NCI-H2107 (cell line): ENCODE measurements at regions not wholly inside any gene's neighbourhood (a gene's known extent, or its start where the extent isn't known, plus 50 kb on each side); places are given as distances from the start of the nearest gene placed in this dataset.
"Not testable (repeated sequence)": the region's sequence is repeated elsewhere in the genome, so short reads cannot be mapped to it uniquely, and the experiment has no call there.

ENCODE experiments used
- DNase-seq: peaks from one replicate; lab custom pipeline; 2025; lab: John Stamatoyannopoulos, UW

DNA sequence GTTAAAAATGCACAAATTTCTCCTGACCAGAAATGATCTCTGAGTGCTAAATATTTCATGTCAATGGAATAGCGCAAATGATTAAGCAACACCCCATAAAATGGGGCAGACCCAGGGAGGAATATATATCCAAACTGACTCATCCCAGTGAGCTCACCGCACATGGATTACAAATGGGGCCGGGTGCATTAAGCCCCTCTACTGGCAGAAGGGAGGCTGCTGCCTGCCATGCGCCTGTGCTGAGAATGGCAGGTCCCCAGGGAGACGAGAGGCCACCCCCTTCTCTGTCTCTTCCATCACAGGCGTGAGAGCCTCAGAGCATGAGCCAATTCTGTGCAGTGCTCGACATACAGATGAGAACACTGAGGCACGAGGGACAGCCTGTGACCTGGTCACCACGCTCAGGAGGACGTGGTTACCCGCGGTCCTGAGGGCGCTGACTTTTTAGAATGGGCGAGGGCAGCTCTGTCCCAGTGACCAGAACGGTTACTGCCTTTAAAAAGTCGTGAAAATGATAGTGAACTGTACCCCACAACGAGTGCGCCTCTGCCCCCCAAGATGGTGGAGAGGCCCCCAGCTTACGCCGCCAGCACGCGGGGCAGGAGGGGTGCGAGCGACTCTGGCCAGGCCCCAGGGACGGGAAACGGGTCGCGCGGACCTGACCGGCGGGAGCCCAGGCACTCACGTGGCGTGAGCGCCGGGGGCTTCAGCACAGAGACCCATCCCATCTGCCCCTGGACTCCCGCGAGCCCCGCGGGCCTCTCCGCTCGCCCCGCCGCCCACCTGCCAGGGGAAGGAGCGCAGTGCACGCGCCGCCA lies 130.2 kb upstream of the ALDH3B2 start:
- DNase-seq: not testable (repeated sequence)

DNA sequence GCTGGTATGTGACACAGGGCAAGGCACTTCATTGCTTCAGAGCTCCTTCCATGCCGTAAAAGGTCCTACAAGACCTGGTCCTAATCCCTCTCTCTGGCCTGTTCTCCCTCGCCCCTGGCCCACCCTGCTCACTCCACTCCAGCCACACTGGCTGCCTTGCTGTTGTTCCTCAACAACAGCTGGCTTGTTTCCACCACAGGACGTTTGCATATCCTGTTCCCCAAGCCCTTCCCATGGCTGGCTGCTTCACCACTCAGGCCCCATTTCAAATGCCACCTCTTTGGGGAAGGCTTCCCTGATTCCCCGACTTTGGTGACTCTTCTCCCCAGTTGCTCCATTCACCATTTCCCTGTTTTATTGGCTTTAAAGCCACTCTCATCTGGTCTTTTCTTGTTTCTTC lies 129.1 kb upstream of the ALDH3B2 start:
- DNase-seq: not testable (repeated sequence)

DNA sequence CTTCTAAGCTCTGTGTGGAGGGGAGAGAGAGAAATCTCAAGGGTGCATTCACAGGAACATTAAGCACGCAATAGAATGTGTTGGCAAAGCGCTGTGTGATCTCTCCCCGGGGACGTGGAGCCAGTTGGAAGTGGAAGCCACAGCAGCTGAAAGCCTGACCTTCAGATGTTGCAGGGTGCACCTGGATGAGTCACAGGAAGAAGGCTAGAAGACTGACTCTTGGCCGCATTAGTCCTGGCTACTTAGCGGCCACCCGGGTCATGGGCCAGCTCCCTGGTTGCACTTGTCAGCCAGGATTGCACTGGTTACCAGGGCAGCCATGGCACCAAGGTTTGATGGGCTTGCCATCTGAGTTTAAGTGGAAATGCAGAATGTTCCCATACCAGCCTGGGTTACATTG lies 128.6 kb upstream of the ALDH3B2 start:
- DNase-seq: not testable (repeated sequence)

DNA sequence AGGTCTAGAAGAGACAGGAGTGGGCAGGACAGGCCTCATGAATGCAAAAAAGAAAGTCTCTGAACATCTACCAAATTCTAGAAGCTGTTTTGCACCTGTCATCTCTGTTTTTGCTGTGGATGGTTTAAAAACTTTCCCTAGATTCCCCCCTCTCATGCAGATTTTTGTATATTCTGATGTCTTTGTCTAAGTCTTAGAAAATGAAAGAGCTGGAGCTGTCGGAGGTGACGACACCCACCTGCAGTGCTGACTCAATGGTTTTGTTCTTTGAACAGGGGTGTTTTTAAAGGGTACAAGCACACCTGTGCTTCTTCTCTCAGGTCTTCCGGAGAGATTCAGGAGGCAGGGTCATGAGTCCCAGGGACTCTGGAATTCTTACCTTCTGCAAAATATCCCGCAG lies 128.2 kb upstream of the ALDH3B2 start:
- not testable (repeated sequence) for DNase-seq

DNA sequence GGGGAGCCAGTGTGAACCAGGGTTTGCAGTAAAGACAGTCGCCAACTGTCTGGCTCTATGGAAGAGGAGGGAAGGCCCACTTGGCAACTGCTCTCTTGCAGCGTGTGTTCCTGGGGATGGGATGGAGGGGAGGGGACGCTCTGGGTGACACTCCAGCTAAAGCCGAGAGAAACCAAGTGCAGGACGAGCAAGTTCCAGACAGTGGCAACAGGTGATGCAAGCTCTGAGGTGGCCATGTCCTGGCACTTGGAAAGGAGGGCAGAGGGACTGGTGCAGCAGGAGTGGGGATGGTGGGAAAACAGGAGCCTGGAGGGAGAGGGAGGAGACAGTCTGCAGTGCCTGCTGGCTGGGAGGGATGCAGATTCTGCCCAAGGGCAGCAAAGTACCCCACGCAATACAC lies 127.0 kb upstream of the ALDH3B2 start:
- not testable (repeated sequence) for DNase-seq

DNA sequence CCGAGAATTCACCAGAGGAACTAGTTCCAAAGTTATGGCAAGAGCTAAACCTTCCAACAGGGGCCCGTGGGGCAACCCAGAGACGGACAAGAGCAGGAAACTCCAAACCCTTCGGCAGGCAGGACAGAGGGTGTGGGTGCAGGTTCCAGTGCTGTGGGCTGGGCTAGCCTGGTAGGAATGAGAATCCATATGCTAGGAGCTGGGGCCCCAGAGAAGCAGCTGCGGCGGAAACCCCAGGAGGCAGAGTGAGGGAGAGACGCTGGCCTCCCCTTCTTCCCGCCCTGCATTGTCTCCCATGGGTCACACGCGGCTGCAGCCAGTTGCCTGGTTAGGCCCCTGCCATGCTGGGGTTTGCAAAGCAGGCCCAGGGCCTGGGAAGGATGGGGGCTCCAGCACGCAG lies 126.2 kb upstream of the ALDH3B2 start:
- not testable (repeated sequence) for DNase-seq

DNA sequence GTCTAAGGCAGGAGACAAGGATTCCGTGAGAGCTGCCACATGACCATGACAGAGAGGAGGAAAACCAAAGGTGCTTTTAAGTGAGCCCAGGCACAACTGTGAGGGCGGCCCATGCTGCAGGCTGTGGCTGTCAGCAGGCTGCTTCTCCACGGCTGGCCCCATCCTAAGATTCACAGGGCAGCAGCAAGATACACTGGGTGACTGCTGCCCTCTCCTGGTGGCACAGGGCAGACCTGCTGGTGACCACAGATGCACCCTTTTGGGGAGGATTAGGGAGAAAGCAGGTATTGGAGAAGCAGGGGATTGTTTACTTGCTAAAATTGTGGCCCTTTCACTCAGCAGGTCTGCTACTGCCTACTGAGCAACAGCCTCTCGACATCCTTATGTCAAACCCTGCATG lies 125.4 kb upstream of the ALDH3B2 start:
- not testable (repeated sequence) for DNase-seq

DNA sequence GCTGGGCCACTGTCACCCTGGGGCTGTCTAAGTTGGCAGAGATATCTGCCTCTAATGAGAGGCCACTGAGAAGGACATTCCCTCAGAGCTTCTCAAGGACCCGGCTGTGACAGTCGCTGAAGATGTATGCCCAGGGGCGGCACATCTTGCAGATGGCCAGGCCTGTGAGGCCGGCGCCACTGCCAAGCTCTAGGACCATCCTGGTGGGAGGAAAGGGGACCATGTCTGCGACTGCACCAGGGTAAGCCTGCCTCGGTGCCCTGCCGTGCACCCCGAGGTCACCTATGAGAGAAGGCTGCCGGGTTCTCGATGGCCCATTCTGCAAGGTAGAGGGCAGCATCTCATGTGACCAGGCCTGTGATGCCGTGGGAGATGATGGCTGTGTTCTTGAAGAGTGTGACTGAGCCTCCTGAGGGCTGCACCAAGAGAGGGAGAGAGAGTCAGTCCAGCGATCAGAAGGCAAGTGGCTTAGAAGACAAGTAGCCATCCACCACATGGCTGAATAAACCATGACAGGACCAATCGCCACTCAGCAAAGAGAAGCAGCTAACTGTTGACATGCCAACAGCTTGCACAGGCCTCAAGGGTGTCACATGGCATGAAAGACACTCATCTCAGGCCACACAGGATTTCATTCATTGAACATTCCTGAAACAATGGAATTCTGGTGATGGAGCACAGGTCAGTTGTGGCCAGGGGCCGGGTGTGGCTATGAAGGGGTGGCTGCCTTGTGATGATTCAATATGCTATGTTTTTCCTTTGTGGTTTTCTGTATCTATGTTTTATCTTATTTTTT lies 123.5 kb upstream of the ALDH3B2 start:
- not testable (repeated sequence) for DNase-seq

DNA sequence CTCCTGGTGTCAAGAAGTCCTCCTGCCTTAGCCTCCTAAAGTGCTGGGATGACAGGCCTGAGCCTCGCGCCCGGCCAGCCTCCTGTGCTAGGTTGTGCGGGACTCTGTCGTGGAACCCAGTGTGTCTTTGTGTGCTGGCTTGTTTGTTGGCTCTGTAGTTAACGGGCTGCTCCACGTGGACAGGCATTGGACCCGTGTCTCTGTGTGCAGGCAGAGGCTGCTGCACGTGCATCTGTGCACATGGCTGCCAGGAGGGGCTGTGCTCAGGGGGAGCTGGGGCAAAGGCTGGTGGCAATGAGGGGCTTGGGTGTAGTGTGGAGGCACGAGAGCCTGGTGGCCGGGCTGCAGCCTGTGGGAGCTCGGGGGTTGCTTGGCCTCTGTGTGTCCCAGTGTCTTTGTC lies 121.3 kb upstream of the ALDH3B2 start:
- DNase-seq: no peak

DNA sequence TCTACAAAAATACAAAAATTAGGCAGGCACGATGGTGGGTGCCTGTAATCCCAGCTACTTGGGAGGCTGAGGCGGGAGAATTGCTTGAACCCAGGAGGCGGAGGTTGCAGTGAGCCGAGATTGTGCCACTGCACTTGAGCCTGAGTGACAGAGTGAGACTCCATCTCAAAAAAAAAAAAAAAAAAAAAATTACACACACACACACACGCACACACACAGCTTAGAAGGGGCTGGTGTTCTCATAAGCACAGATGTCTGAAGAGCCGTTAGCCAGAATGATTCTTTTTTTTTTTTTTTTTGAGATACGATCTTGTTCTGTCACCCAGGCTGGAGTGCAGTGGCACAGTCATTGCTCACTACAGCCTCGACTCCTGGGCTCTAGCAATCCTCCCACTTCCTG lies 119.3 kb upstream of the ALDH3B2 start:
- DNase-seq: not testable (repeated sequence)

DNA sequence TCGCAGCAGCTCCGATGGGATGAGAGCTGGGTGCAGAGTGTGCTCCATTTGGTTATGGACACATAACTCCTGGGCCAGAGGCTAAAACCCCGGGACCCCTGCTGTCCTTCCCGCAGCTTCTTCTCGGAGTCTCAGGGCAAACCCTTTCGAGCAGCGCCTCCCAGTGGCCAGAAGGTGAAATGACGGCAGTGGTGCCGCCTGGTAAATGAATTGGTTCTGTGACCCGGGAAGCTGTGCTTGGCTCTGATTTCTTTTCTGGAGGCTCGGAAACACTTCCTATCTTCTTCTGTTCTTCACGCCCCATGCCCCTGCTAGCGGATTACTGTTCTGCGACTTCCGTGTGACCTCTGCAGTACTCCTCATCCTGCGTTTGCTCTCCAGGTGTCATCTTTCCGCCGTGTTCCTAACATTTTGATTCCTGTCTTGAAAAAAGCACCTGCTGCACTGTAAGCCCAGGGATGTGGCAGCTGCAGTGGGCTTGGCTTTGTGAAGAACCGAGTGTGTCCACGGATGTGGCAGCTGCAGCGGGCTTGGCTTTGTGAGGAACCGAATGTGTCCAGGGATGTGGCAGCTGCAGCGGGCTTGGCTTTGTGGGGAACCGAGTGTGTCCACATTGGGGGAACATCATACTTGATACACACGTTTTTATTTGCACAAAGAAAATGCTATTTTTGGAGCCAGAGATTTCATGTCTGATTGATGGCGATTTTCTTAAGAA lies 118.0 kb upstream of the ALDH3B2 start:
- DNase-seq: not testable (repeated sequence)

DNA sequence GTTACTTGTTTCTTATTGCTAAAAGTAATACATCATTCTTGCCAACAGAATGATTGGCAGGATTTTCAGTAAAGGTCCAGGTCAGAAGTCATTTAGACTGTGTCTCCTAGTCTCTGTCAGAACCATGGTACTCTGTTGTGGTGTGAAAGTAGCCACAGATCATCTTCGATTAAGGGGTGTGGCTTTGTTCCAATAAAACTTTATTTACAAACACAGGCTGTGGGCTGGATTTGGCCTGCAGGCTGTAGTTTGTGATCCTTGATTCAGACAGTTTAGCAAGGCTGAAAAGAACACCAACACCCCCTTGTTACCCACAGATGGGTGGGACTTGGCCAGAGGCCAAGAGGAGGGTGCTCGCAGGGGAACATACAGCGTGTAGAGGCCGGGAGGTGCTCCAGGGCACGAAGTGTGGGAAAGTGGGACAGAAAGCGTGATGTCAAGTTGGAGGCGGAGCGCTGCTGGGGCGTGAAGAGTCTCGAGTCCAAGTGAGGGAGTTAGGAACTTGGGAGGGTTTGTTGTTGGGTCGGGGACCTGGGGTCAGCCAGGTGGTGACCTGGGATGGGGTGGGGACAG lies 117.3 kb upstream of the ALDH3B2 start:
- not testable (repeated sequence) for DNase-seq

DNA sequence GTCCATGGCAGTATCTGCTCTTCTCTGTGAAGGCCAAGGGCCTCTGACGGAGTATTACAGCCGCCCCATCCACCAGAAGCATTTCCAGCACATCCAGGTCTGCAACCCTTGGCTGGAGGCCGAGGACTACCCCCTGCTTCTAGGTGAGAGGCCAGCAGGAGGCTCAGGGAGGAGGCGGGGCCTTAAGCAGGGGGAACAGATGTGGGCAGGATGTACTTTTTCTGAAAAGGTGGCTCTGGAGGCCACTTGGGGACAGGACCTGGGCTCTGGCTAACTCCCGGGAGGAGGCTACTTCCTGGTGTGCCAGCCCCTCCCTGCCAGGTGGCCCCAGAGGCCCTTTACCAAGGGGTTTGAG lies 113.9 kb upstream of the ALDH3B2 start:
- not testable (repeated sequence) for DNase-seq

DNA sequence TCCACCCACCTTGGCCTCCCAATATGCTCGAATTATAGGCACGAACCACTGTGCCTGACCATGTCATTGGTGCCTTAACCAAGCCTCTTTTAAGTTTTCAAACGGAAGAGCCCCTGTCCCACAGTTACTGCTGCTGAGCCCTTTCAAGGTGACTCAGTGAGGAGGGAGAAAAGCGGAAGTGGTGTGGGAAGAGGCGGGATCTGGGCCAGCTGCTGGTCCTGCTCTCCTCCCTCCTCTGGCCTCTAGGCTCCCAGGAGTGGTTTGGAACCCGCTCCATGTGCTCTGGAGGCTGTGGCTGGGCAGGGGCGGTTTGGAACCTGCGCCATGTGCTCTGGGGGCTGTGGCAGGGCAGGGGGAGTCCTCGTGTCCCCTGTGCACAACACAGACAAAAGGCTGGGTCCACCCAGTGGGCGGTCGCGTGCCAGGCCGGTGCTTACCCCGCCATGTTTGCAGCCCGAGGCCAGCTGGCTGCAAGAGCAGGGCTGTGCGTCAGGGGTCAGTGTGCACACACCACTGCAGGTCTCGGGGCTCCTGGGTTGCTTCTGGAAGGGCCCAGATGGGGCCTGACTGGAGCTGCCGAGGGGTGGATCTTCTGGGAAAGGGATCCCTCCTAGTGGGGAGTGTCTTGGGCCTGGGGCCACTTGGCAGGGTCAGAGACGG lies 113.4 kb upstream of the ALDH3B2 start:
- DNase-seq: not testable (repeated sequence)

DNA sequence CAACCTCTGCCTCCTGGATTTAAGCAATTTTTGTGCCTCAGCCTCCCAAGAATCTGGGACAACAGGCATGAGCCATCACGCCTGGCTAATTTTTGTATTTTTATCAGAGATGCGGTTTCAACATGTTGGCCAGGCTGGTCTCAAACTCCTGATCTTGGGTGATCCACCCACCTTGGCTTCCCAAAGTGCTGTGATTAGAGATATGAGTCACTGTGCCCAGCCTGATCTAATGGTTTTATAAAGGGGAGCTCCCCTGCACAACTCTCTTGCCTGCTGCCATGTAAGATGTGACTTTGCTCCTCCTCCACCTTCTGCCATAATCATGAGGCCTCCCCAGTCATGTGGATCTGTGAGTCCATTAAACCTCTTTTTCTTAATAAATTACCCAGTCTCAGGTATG lies 107.5 kb upstream of the ALDH3B2 start:
- not testable (repeated sequence) for DNase-seq

DNA sequence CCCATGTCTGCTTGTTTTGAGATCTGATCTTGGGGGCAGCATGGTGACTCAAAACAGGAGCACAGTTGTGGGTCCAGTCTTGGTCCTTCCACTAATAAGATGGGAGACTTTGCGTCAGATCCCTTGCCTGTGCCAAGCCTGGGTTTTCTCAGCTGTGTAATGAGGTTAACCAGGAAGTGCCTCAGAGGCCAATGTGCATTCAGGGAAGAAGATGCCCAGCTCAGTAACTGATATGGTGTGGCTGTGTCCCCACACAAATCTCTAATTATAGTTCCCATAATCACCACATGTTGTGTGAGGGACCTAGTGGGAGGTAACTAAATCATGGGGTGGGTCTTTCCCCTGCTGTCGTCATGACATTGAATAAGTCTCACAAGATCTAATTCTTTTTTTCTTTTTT lies 107.1 kb upstream of the ALDH3B2 start:
- not testable (repeated sequence) for DNase-seq

DNA sequence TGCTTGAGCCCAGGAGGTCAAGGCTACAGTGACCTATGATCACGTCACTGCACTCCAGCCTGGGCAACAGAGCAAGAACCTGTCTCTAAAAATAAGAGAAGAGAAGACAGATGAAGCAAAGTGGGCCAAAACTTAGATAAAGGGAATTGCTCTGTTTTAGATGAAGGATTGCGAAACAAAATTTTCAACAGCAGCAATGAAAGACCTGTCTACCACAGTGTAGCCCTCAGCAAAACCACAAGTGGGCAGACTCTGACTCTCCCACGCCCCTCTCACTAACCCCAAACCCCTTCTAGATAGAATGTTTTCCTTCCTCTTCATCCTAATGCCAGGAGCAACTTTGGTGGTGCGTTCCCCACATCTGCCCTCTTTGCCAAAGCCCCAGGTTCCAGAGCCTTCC lies 105.6 kb upstream of the ALDH3B2 start:
- no peak for DNase-seq

DNA sequence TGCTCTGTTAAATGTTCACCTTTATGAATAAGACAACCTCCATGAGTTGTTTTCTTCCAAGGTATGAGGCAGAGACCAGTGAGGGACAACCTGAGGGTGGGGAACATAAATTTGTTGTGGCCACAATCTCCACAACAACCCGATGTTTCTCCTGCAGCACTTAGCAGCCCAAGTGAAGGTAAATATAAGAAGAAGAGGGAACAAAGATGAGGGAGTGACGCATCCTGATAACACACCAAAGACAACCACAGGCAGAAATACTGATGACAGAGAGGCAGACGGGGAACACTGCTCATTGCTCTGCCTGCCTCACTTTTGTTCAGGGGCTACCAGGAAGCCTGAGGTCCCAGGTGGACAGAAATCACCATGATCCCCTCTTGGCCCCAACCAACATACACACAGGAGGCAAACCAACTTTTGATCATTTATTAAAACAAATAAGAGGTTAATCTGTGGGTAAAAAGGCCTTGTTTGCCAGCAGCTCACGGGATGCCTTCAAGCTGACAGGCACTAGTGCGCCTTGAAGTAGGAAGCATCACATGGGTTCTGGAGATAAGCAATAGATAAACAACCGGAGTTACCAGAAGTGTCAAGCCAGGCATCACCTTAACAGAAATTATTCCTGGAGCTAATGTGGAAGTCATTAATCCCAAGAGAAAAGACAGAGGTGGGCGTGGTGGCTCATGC lies 104.9 kb upstream of the ALDH3B2 start:
- DNase-seq: not testable (repeated sequence)

DNA sequence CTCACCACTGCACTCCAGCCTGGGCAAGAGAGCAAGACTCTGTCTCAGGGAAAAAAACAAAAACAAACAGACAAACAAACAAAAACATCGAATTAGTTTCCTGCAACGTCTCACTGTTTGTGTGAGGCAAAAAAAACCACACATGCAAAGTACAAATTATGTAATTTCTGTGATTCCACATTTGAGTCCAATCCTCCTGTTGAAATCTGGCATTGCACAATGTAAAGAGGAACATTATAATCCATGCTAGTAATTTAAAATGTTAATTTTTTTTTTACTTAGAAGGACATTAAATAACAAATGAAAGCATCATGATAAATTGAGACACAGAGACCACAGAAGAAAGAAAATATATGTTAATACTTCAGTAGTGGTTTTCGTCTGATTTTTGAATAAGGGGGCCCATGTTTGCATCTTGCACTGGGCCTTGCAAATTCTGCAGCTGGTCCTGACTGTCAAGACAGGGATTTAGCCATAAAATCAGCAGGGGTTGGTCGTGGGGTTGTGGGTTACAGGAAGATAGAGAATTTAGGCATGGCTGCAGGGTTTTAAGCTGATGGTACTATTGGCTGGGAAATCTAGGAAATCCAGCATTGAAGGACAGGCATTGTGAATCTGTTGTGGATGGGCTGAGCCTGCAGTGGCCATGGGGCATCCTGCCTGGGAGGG lies 102.6 kb upstream of the ALDH3B2 start:
- DNase-seq: no peak

DNA sequence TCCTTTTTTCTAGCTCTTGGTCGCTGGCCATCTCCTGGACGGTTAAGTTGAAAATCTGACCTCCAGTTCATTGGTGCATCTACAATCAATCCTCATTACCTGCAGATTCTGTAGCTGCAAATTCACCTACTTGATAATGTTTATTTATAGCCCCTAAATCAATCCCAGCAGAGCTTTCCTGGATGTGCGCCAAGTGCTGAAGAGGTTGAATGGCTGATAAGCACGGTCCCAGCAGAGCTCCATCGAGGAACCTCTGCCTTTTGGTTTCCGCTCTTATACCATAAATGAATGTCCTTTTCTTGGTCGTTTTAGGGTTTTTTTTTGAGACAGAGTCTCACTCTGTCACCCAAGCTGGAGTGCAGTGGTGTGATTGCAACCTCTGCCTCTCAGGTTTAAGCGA lies 99.8 kb upstream of the ALDH3B2 start:
- not testable (repeated sequence) for DNase-seq
